ENCODE measurements at regions not wholly inside any gene's neighbourhood (a gene's known extent, or its start where the extent isn't known, plus 50 kb on each side); places are given as distances from the start of the nearest gene placed in this dataset.
"Not testable (repeated sequence)": the region's sequence is repeated elsewhere in the genome, so short reads cannot be mapped to it uniquely, and the experiment has no call there.

- DNase-seq: no peak
Measured at GRCh38 chr2:209076151-209076550, 347.7 kb upstream of the MAP2 start.

GRCh38 chr2:209086761-209087160, 337.1 kb upstream of the MAP2 start:
- no peak for DNase-seq

- no peak for DNase-seq
Measured at GRCh38 chr2:209091056-209091455, 332.8 kb upstream of the MAP2 start.

GRCh38 chr2:209094221-209094620, 329.6 kb upstream of the MAP2 start:
- no peak for DNase-seq

GRCh38 chr2:209095432-209095831, 328.4 kb upstream of the MAP2 start:
- DNase-seq: no peak

- no peak for DNase-seq
Measured at GRCh38 chr2:209097168-209097567, 326.7 kb upstream of the MAP2 start.

GRCh38 chr2:209102319-209102718, 321.5 kb upstream of the MAP2 start:
- DNase-seq: no peak

GRCh38 chr2:209113026-209113425, 310.8 kb upstream of the MAP2 start:
- DNase-seq: no peak

- no peak for DNase-seq
Measured at GRCh38 chr2:209114588-209115240, 309.1 kb upstream of the MAP2 start.

GRCh38 chr2:209121691-209122090, 302.2 kb upstream of the MAP2 start:
- no peak for DNase-seq

- no peak for DNase-seq
Measured at GRCh38 chr2:209125291-209125690, 298.6 kb upstream of the MAP2 start.

- DNase-seq: no peak
Measured at GRCh38 chr2:209138079-209138478, 285.8 kb upstream of the MAP2 start.

- DNase-seq: no peak
Measured at GRCh38 chr2:209141142-209141541, 282.7 kb upstream of the MAP2 start.

- DNase-seq: no peak
Measured at GRCh38 chr2:209141818-209142217, 282.0 kb upstream of the MAP2 start.

- not testable (repeated sequence) for DNase-seq
Measured at GRCh38 chr2:209145220-209145691, 278.6 kb upstream of the MAP2 start.

GRCh38 chr2:209145941-209146681, 277.7 kb upstream of the MAP2 start:
- DNase-seq: no peak

- no peak for DNase-seq
Measured at GRCh38 chr2:209146682-209147320, 277.0 kb upstream of the MAP2 start.

GRCh38 chr2:209147981-209148380, 275.9 kb upstream of the MAP2 start:
- DNase-seq: no peak

- DNase-seq: no peak
Measured at GRCh38 chr2:209160800-209161588, 262.9 kb upstream of the MAP2 start.

- DNase-seq: no peak
Measured at GRCh38 chr2:209162129-209162528, 261.7 kb upstream of the MAP2 start.

- no peak for DNase-seq
Measured at GRCh38 chr2:209181984-209182383, 241.9 kb upstream of the MAP2 start.

GRCh38 chr2:209186886-209187285, 237.0 kb upstream of the MAP2 start:
- not testable (repeated sequence) for DNase-seq

GRCh38 chr2:209189893-209190292, 234.0 kb upstream of the MAP2 start:
- no peak for DNase-seq

Measured in CD4-positive, alpha-beta T cell treated with Interleukin-1 beta for 1 hour (primary cell).